ENCODE measurements at regions not wholly inside any gene's neighbourhood (a gene's known extent, or its start where the extent isn't known, plus 50 kb on each side); places are given as distances from the start of the nearest gene placed in this dataset.

DNA sequence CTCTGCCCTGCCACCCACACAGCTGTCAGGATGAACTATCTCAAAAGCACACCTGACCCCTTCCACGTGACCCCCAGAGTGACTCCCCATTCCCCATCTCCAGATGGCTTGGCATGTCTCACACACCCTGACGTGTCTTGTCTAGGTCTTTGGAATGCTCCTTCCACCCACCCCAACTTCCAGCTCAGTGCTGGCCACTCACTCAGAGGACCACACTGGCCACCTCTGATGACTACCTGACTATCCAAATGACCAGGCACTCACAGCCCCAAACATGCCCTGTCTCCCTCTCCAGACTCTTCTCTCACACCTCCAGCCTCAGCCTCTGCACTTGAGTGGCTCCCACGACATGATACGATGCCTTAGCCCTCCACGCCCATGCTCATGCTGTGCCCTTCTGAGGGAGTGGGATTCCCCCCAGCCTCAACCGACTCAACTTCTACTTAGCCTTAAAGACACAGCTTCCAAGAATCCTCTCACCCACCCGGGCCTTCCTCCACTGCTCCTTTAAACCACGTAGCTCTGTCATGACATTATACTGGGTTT is 259.4 kb downstream of the BUD13 start:
- peaks cover 7% of the 10 kb centered on the region for H3K27me3 Mint-ChIP-seq (ENCODE audit: unreplicated experiment)

DNA sequence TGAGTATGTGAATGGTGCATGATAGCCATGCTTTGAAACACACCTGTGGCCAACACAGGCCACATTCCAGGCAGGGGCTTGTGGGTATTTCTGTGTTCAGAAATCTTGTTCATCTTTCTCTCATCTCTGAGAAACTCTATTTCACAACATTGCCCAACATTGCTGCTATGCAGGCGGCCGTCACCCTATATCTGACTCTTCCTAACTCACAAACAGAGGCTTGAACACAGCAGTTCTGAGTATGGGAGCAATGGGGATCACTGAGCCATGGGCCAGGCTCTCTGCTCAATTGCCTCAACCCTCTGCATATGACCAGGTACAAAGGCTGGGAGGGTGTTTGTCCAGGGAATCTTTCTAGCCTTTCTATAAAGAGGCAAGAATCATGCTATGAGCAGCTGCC is 259.9 kb downstream of the BUD13 start:
- Mint-ChIP-seq H3K4me1 (ENCODE audit: low read depth, unreplicated experiment) (peaks cover 45% of the 10 kb centered on the region), H3K27me3 (ENCODE audit: unreplicated experiment) (peaks cover 7% of the 10 kb centered on the region), H3K9me3 (ENCODE audit: unreplicated experiment) (peaks cover 8% of the 10 kb centered on the region), H3K27ac (ENCODE audit: unreplicated experiment) (no peak overlapping the region), H3K4me3 (ENCODE audit: unreplicated experiment) (no peak overlapping the region), H3K36me3 (ENCODE audit: unreplicated experiment) (peaks cover 4% of the 10 kb centered on the region)
- TF ChIP-seq, protein P1, sequence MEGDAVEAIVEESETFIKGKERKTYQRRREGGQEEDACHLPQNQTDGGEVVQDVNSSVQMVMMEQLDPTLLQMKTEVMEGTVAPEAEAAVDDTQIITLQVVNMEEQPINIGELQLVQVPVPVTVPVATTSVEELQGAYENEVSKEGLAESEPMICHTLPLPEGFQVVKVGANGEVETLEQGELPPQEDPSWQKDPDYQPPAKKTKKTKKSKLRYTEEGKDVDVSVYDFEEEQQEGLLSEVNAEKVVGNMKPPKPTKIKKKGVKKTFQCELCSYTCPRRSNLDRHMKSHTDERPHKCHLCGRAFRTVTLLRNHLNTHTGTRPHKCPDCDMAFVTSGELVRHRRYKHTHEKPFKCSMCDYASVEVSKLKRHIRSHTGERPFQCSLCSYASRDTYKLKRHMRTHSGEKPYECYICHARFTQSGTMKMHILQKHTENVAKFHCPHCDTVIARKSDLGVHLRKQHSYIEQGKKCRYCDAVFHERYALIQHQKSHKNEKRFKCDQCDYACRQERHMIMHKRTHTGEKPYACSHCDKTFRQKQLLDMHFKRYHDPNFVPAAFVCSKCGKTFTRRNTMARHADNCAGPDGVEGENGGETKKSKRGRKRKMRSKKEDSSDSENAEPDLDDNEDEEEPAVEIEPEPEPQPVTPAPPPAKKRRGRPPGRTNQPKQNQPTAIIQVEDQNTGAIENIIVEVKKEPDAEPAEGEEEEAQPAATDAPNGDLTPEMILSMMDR (IDR thresholded peaks at IDR 0.05; ENCODE audit: partially characterized antibody, unreplicated experiment): no peak
- DNase-seq: no peak

More for the DNA sequence above, 259.4 kb downstream of the BUD13 start:
- Mint-ChIP-seq H3K9me3 (ENCODE audit: unreplicated experiment) (peaks cover 8% of the 10 kb centered on the region), H3K27ac (ENCODE audit: unreplicated experiment) (peak overlapping the region; percentile 31), H3K4me1 (ENCODE audit: low read depth, unreplicated experiment) (peaks cover 45% of the 10 kb centered on the region), H3K36me3 (ENCODE audit: unreplicated experiment) (peaks cover 4% of the 10 kb centered on the region), H3K4me3 (ENCODE audit: unreplicated experiment) (no peak overlapping the region)
- TF ChIP-seq, protein P1 (IDR thresholded peaks at IDR 0.05; ENCODE audit: partially characterized antibody, unreplicated experiment): no peak
- DNase-seq: no peak

DNA sequence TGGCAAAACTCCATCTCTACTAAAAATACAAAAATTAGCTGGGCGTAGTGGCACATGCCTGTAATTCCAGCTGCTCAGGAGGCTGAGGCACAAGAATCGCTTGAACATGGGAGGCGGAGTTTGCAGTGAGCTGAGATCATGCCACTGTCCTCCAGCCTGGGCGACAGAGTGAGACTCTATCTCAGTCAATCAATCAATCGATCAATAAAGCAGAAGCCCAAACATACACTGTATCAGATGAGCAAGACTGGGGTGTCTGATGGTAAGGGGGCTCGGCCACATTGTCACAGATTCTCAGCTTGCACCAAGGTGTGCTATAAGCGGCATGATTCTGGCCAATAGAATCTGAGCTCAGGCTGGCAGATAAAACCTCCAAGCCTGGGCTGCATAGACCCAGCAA is 261.1 kb downstream of the BUD13 start:
- peaks cover 7% of the 10 kb centered on the region for H3K27me3 Mint-ChIP-seq (ENCODE audit: unreplicated experiment)
- H3K27ac Mint-ChIP-seq (ENCODE audit: unreplicated experiment): peak overlapping the region; percentile 79
- DNase-seq: no peak
- H3K4me1 Mint-ChIP-seq (ENCODE audit: low read depth, unreplicated experiment): peaks cover 44% of the 10 kb centered on the region
- TF ChIP-seq, protein P1 (IDR thresholded peaks at IDR 0.05; ENCODE audit: partially characterized antibody, unreplicated experiment): no peak
- H3K4me3 Mint-ChIP-seq (ENCODE audit: unreplicated experiment): no peak overlapping the region
- peaks cover 4% of the 10 kb centered on the region for H3K36me3 Mint-ChIP-seq (ENCODE audit: unreplicated experiment)
- H3K9me3 Mint-ChIP-seq (ENCODE audit: unreplicated experiment): peaks cover 8% of the 10 kb centered on the region

DNA sequence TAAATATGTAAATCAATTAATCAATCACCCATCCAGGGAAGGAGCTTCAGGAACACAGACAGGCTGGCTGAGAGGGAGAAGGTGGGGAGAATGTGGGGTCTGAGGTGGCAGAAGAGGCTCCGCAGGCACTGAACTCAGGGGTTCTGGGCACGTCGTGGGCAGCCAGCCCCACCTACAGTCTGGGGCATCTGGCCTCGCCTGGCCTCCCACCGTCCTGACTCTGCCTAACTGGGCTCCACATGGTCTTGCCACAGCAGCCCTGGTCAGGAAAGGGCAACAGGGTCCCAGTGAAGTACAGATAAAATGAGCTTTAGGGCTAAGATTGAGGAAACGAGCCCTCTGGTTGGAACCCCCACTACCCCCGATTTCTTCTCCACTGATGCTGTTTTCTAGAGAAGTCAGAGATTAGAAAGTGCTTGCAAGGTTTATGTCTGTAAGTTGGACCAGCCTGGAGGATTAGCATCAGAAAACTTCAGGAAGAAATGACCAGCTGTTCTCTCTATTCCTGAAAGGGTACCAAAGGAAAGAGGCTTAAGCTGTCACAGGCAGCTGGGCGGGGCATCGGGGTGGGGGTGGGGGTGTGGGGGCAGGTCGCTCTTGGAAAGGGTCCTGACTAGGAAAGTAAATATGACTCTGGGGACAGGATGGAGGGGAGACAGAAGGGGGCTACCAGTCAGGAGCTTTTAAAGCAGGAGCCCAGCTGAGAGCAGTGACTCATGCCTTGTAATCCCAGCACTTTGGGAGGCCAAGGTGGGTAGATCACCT is 261.7 kb downstream of the BUD13 start:
- TF ChIP-seq, protein P1 (IDR thresholded peaks at IDR 0.05; ENCODE audit: partially characterized antibody, unreplicated experiment): no peak
- H3K4me1 Mint-ChIP-seq (ENCODE audit: low read depth, unreplicated experiment): peaks cover 46% of the 10 kb centered on the region
- peak overlapping the region; percentile 79 for H3K27ac Mint-ChIP-seq (ENCODE audit: unreplicated experiment)
- H3K36me3 Mint-ChIP-seq (ENCODE audit: unreplicated experiment): peaks cover 4% of the 10 kb centered on the region
- DNase-seq: no peak
- H3K9me3 Mint-ChIP-seq (ENCODE audit: unreplicated experiment): peaks cover 8% of the 10 kb centered on the region
- H3K4me3 Mint-ChIP-seq (ENCODE audit: unreplicated experiment): no peak overlapping the region
- H3K27me3 Mint-ChIP-seq (ENCODE audit: unreplicated experiment): peaks cover 7% of the 10 kb centered on the region

DNA sequence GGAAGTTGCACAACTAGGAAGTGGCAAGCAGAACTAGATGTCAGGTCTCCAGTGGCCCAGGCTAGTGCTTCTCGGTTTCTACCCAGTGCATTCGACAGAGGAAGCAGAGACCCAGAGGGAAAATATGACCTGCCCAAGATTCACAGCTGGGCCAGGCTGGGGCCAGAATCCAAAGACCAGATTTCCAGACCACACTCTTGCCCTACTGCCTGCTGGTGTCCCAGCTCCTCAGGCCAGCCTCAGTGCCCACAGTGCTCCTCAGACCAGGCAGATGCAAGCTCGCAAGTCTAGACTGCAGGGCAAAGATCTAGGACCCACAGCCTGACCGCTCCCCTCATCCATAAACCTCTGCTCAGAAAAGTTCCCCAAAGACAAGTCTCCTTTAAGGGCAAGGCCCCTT is 262.6 kb downstream of the BUD13 start:
- TF ChIP-seq, protein P1 (IDR thresholded peaks at IDR 0.05; ENCODE audit: partially characterized antibody, unreplicated experiment): no peak
- peak overlapping the region; percentile 56 for H3K27ac Mint-ChIP-seq (ENCODE audit: unreplicated experiment)
- no peak for DNase-seq
- peaks cover under 1% of the 10 kb centered on the region for H3K36me3 Mint-ChIP-seq (ENCODE audit: unreplicated experiment)
- peaks cover 50% of the 10 kb centered on the region for H3K4me1 Mint-ChIP-seq (ENCODE audit: low read depth, unreplicated experiment)
- peaks cover 7% of the 10 kb centered on the region for H3K27me3 Mint-ChIP-seq (ENCODE audit: unreplicated experiment)
- H3K4me3 Mint-ChIP-seq (ENCODE audit: unreplicated experiment): no peak overlapping the region
- peaks cover 8% of the 10 kb centered on the region for H3K9me3 Mint-ChIP-seq (ENCODE audit: unreplicated experiment)
